ENCODE measurements at regions not wholly inside any gene's neighbourhood (a gene's known extent, or its start where the extent isn't known, plus 50 kb on each side); places are given as distances from the start of the nearest gene placed in this dataset.
"Not testable (repeated sequence)": the region's sequence is repeated elsewhere in the genome, so short reads cannot be mapped to it uniquely, and the experiment has no call there.

DNA sequence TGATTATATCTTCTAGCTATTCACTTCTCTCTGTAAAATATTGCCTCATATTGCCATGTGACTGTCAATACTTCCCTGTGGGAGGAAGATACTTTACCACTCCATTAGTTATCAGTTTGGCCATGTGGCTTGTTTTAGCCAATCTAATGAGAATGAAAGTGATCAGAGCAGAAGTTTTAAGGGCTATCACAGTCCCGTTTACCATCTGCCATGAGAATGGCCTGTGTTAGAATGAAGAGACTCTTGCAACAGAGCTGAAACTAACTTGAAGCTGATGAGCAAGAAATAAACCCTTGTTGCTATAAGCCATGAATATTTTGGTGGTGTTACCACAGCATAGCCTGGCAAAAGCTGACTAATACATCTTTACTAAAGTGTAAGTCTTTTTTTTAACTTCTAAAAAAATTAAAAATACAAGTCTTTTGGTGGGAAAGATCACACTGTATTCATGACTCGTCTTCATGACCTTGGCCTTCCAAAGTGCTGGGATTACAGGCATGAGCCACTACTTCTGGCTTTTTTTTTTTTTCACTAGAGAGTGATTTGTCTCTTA lies 68.0 kb upstream of the CTNNA1 start:
- Histone ChIP-seq H3K36me3 (no peaks in the 10 kb centered on the region), H3K27ac (no peak overlapping the region), H3K27me3 (no peaks in the 10 kb centered on the region), H3K4me3 (no peak overlapping the region), H3K9me3 (peaks cover 0 to 12% (median 10%) of the 10 kb centered on the region in 3 donors), H3K4me1 (no peaks in the 10 kb centered on the region)
- intact Hi-C loops (cut with DNase I; ENCODE audit: low total_unique reads), result no loop called here
- TF ChIP-seq, protein P1, sequence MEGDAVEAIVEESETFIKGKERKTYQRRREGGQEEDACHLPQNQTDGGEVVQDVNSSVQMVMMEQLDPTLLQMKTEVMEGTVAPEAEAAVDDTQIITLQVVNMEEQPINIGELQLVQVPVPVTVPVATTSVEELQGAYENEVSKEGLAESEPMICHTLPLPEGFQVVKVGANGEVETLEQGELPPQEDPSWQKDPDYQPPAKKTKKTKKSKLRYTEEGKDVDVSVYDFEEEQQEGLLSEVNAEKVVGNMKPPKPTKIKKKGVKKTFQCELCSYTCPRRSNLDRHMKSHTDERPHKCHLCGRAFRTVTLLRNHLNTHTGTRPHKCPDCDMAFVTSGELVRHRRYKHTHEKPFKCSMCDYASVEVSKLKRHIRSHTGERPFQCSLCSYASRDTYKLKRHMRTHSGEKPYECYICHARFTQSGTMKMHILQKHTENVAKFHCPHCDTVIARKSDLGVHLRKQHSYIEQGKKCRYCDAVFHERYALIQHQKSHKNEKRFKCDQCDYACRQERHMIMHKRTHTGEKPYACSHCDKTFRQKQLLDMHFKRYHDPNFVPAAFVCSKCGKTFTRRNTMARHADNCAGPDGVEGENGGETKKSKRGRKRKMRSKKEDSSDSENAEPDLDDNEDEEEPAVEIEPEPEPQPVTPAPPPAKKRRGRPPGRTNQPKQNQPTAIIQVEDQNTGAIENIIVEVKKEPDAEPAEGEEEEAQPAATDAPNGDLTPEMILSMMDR (IDR thresholded peaks at IDR 0.05), result no peak
- DNase-seq, result no peak

DNA sequence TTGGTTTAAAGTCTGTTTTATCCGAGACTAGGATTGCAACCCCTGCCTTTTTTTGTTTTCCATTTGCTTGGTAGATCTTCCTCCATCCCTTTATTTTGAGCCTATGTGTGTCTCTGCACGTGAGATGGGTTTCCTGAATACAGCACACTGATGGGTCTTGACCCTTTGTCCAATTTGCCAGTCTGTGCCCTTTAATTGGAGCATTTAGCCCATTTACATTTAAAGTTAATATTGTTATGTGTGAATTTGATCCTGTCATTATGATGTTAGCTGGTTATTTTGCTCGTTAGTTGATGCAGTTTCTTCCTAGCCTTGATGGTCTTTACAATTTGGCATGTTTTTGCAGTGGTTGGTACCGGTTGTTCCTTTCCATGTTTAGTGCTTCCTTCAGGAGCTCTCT lies 70.8 kb upstream of the CTNNA1 start:
- H3K9me3 ChIP-seq, result peaks cover 0 to 12% (median 10%) of the 10 kb centered on the region in 3 donors
- H3K4me3 ChIP-seq; H3K27ac ChIP-seq; H3K27me3 ChIP-seq; H3K36me3 ChIP-seq; intact Hi-C loops (cut with DNase I; ENCODE audit: low total_unique reads); H3K4me1 ChIP-seq; DNase-seq: not testable (repeated sequence)

DNA sequence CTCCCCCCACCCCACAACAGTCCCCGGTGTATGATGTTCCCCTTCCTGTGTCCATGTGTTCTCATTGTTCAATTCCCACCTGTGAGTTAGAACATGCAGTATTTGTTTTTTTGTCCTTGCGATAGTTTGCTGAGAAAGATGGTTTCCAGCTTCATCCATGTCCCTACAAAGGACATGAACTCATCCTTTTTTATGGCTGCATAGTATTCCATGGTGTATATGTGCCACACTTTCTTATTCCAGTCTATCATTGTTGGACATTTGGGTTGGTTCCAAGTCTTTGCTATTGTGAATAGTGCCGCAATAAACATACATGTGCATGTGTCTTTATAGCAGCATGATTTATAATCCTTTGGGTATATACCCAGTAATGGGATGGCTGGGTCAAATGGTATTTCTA lies 74.4 kb upstream of the CTNNA1 start:
- DNase-seq; H3K27ac ChIP-seq; H3K4me1 ChIP-seq; H3K4me3 ChIP-seq; H3K9me3 ChIP-seq; H3K27me3 ChIP-seq; intact Hi-C loops (cut with DNase I; ENCODE audit: low total_unique reads); H3K36me3 ChIP-seq: not testable (repeated sequence)

DNA sequence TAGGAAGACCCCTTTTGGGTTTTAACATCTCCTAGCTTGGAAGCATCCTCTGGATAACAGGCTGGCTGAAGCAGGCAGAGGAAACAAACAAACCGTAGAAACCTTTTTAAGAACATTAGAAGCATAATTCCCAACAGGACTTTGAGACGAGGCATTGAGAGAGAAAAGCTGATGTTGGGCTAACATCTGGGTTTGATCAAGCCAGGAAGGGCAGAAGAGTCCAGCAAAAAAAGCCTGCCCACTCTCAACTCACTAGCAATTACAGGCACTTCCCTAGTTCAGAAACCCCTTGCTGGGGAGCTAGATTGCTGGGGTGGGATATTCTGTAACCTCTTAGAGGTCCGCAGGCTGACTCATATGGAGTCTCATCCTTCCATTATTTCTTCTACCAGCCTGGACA lies 75.4 kb upstream of the CTNNA1 start:
- no peak for DNase-seq
- peaks cover 0 to 7% (median 4%) of the 10 kb centered on the region in 3 donors for H3K9me3 ChIP-seq
- H3K4me3 ChIP-seq, result no peak overlapping the region
- no peaks in the 10 kb centered on the region for H3K36me3 ChIP-seq
- no peaks in the 10 kb centered on the region for H3K4me1 ChIP-seq
- intact Hi-C loops (cut with DNase I; ENCODE audit: low total_unique reads), result no loop called here
- H3K27ac ChIP-seq, result no peak overlapping the region
- H3K27me3 ChIP-seq, result no peaks in the 10 kb centered on the region
- TF ChIP-seq, protein P1 (IDR thresholded peaks at IDR 0.05), result no peak

DNA sequence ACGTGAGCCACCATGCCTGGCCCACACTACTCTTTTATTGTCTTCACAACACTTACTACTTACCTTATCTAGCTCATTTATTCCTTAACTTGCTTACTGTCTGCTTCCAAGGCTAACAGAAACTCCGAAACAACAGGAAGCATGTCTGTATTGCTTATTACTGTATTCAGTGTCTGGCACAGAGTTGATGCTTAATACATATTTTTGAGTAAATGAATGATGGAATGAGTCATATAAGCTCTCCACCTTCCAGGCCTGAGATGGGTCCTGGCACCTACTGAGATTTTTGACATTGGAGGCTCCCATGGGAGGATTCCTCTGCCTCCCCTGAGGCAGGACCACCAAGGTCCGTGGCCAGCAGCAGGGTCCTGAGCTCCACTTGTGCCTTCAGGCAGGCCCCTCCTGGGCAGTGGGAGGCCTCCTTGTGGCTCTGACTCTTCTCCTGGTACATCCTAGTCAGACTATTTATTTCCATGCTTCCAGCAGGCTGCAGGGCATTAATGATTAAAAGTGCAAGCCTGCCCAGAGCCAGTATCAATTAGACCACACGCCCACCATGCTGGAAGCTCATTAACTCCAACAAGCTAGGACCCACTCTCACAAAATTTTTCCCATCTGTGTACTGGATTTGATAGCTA lies 76.5 kb upstream of the CTNNA1 start:
- TF ChIP-seq, protein P1 (IDR thresholded peaks at IDR 0.05), result no peak
- H3K4me3 ChIP-seq, result no peak overlapping the region

DNA sequence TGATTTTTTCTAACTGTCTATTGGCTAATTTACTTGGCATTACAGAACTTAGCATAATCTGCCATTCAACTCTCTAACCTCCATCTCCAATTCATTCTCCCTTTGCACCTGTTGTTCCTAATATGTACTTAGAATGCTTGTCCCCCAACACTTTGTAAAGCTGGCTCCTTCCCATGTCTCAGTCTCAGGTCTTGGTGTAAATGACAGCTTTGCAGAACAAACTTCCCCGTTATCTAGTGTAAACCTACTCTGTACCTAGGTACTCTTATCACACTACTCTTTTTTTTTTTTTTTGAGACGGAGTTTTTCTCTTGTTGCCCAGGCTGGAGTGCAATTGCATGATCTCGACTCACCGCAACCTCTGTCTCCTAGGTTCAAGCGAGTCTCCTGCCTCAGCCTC lies 77.2 kb upstream of the CTNNA1 start:
- no peak for DNase-seq
- Histone ChIP-seq H3K27ac (no peak overlapping the region), H3K4me1 (no peaks in the 10 kb centered on the region), H3K9me3 (peaks cover 0 to 7% (median 4%) of the 10 kb centered on the region in 3 donors), H3K36me3 (no peaks in the 10 kb centered on the region), H3K27me3 (no peaks in the 10 kb centered on the region), H3K4me3 (no peak overlapping the region)
- TF ChIP-seq, protein P1 (IDR thresholded peaks at IDR 0.05), result no peak
- intact Hi-C loops (cut with DNase I; ENCODE audit: low total_unique reads), result no loop called here

More for the DNA sequence above, 76.5 kb upstream of the CTNNA1 start:
- no peak overlapping the region for H3K27ac ChIP-seq
- H3K9me3 ChIP-seq, result peaks cover 0 to 7% (median 4%) of the 10 kb centered on the region in 3 donors
- no peaks in the 10 kb centered on the region for H3K36me3 ChIP-seq
- no peak for DNase-seq
- intact Hi-C loops (cut with DNase I; ENCODE audit: low total_unique reads), result no loop called here
- no peaks in the 10 kb centered on the region for H3K27me3 ChIP-seq
- no peaks in the 10 kb centered on the region for H3K4me1 ChIP-seq

Measured in tibial artery (tissue), 4 donors.